ENCODE measurements at regions not wholly inside any gene's neighbourhood (a gene's known extent, or its start where the extent isn't known, plus 50 kb on each side); places are given as distances from the start of the nearest gene placed in this dataset.

GRCh38 chr3:193846569-193846968, 253.6 kb downstream of the OPA1 start:
- Histone ChIP-seq H3K79me2 (no peaks in the 10 kb centered on the region), H3K9ac (no peak overlapping the region), H3K4me1 (no peaks in the 10 kb centered on the region), H3K9me3 (ENCODE audit: control insufficient read depth, low read length) (no peaks in the 10 kb centered on the region), H3K36me3 (ENCODE audit: control insufficient read depth, insufficient read depth, low read length) (no peaks in the 10 kb centered on the region), H3K4me3 (ENCODE audit: low read depth, low read length) (no peak overlapping the region), H2AFZ (no peak overlapping the region), H3K4me2 (ENCODE audit: low read length) (no peak overlapping the region), H3K27me3 (ENCODE audit: control insufficient read depth, insufficient read depth, low read length) (no peaks in the 10 kb centered on the region), H3K27ac (no peak overlapping the region)
- TF ChIP-seq, protein P1, sequence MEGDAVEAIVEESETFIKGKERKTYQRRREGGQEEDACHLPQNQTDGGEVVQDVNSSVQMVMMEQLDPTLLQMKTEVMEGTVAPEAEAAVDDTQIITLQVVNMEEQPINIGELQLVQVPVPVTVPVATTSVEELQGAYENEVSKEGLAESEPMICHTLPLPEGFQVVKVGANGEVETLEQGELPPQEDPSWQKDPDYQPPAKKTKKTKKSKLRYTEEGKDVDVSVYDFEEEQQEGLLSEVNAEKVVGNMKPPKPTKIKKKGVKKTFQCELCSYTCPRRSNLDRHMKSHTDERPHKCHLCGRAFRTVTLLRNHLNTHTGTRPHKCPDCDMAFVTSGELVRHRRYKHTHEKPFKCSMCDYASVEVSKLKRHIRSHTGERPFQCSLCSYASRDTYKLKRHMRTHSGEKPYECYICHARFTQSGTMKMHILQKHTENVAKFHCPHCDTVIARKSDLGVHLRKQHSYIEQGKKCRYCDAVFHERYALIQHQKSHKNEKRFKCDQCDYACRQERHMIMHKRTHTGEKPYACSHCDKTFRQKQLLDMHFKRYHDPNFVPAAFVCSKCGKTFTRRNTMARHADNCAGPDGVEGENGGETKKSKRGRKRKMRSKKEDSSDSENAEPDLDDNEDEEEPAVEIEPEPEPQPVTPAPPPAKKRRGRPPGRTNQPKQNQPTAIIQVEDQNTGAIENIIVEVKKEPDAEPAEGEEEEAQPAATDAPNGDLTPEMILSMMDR (IDR thresholded peaks at IDR 0.05), result no peak

DNA sequence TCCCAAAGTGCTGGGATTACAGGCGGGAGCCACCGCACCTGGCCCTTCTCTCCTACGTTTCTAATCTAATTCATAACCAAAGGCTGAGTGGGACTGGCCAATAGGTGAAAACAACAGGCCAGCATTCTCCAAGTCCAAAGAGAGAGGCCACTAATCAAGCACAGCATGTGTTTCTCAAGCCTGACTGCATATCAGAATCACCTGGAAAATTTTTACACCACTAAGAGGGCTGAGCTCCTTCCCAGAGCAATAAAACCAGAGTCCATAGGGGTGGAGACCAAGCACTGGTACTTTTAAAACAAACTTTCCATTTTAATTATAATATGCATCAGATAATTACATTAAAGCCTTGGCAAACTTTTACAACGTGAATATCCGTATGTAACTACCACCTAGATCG, 254.4 kb downstream of the OPA1 start:
- H3K9me3 ChIP-seq (ENCODE audit: control insufficient read depth, low read length), result no peaks in the 10 kb centered on the region
- H3K79me2 ChIP-seq, result no peaks in the 10 kb centered on the region
- H3K36me3 ChIP-seq (ENCODE audit: control insufficient read depth, insufficient read depth, low read length), result no peaks in the 10 kb centered on the region
- H3K9ac ChIP-seq, result no peak overlapping the region
- no peak overlapping the region for H3K4me2 ChIP-seq (ENCODE audit: low read length)
- no peaks in the 10 kb centered on the region for H3K4me1 ChIP-seq
- no peak overlapping the region for H3K4me3 ChIP-seq (ENCODE audit: low read depth, low read length)
- H2AFZ ChIP-seq, result no peak overlapping the region
- no peak overlapping the region for H3K27ac ChIP-seq
- TF ChIP-seq, protein P1 (IDR thresholded peaks at IDR 0.05), result no peak
- no peaks in the 10 kb centered on the region for H3K27me3 ChIP-seq (ENCODE audit: control insufficient read depth, insufficient read depth, low read length)

DNA sequence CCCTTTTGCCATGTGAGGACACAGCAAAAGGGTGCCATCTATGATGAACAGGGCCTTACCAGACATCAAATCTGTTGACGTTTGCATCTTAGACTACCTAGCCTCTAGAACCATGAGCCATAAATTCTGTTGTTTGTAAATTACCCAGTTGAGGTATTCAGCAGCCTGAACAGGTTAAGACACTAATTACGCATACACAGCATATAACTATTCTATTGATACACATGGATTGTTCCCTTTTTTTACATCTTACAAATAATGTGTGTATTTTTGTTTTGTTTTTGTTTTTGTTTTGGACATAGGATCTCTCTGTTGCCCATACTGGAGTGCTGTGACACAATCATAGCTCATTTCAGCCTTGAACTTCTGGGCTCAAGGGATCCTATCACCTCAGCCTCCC, 255.5 kb downstream of the OPA1 start:
- no peak overlapping the region for H3K4me2 ChIP-seq (ENCODE audit: low read length)
- no peaks in the 10 kb centered on the region for H3K27me3 ChIP-seq (ENCODE audit: control insufficient read depth, insufficient read depth, low read length)
- TF ChIP-seq, protein P1 (IDR thresholded peaks at IDR 0.05), result no peak
- no peaks in the 10 kb centered on the region for H3K9me3 ChIP-seq (ENCODE audit: control insufficient read depth, low read length)
- H3K36me3 ChIP-seq (ENCODE audit: control insufficient read depth, insufficient read depth, low read length), result no peaks in the 10 kb centered on the region
- no peaks in the 10 kb centered on the region for H3K4me1 ChIP-seq
- no peaks in the 10 kb centered on the region for H3K79me2 ChIP-seq
- no peak overlapping the region for H2AFZ ChIP-seq
- no peak overlapping the region for H3K9ac ChIP-seq
- H3K4me3 ChIP-seq (ENCODE audit: low read depth, low read length), result no peak overlapping the region
- H3K27ac ChIP-seq, result no peak overlapping the region

GRCh38 chr3:193850084-193850619, 257.1 kb downstream of the OPA1 start:
- Histone ChIP-seq H3K4me3 (ENCODE audit: low read depth, low read length) (no peak overlapping the region), H2AFZ (no peak overlapping the region), H3K27ac (no peak overlapping the region), H3K79me2 (no peaks in the 10 kb centered on the region), H3K4me1 (no peaks in the 10 kb centered on the region), H3K9me3 (ENCODE audit: control insufficient read depth, low read length) (no peaks in the 10 kb centered on the region), H3K36me3 (ENCODE audit: control insufficient read depth, insufficient read depth, low read length) (no peaks in the 10 kb centered on the region), H3K4me2 (ENCODE audit: low read length) (no peak overlapping the region), H3K27me3 (ENCODE audit: control insufficient read depth, insufficient read depth, low read length) (no peaks in the 10 kb centered on the region), H3K9ac (no peak overlapping the region)
- TF ChIP-seq, protein P1 (IDR thresholded peaks at IDR 0.05), result no peak

GRCh38 chr3:193851428-193851847, 258.4 kb downstream of the OPA1 start:
- Histone ChIP-seq H3K4me2 (ENCODE audit: low read length) (no peak overlapping the region), H3K27ac (no peak overlapping the region), H3K36me3 (ENCODE audit: control insufficient read depth, insufficient read depth, low read length) (no peaks in the 10 kb centered on the region), H3K4me1 (no peaks in the 10 kb centered on the region), H2AFZ (no peak overlapping the region), H3K79me2 (no peaks in the 10 kb centered on the region), H3K9ac (no peak overlapping the region), H3K9me3 (ENCODE audit: control insufficient read depth, low read length) (no peaks in the 10 kb centered on the region), H3K4me3 (ENCODE audit: low read depth, low read length) (no peak overlapping the region), H3K27me3 (ENCODE audit: control insufficient read depth, insufficient read depth, low read length) (no peaks in the 10 kb centered on the region)
- TF ChIP-seq, protein P1 (IDR thresholded peaks at IDR 0.05), result no peak
